ENCODE measurements at regions not wholly inside any gene's neighbourhood (a gene's known extent, or its start where the extent isn't known, plus 50 kb on each side); places are given as distances from the start of the nearest gene placed in this dataset.

DNA sequence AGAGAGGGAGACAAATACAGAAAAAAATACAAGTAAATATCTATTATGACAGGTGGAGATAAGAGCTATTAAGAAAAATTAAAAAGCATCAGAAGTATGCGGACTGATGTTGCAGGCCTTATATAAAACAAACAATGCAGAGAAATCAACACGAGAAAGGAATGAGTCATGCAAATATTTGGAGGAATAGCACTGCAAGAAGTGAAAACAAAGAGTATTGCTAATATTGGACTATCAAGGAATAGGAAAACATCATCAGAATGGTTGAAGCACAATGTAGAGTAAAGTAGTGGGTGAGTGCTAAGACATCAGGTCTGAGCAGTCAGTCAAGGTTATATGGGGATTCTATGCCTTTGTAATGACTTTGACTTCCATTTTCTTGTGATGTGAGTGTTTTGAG, 657.5 kb upstream of the GJE1 start:
- TF ChIP-seq, protein P1, sequence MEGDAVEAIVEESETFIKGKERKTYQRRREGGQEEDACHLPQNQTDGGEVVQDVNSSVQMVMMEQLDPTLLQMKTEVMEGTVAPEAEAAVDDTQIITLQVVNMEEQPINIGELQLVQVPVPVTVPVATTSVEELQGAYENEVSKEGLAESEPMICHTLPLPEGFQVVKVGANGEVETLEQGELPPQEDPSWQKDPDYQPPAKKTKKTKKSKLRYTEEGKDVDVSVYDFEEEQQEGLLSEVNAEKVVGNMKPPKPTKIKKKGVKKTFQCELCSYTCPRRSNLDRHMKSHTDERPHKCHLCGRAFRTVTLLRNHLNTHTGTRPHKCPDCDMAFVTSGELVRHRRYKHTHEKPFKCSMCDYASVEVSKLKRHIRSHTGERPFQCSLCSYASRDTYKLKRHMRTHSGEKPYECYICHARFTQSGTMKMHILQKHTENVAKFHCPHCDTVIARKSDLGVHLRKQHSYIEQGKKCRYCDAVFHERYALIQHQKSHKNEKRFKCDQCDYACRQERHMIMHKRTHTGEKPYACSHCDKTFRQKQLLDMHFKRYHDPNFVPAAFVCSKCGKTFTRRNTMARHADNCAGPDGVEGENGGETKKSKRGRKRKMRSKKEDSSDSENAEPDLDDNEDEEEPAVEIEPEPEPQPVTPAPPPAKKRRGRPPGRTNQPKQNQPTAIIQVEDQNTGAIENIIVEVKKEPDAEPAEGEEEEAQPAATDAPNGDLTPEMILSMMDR (IDR thresholded peaks at IDR 0.05) = no peak
- TF ChIP-seq EZH2 (IDR thresholded peaks at IDR 0.05) = no peak
- TF ChIP-seq EZH2phosphoT487 (IDR thresholded peaks at IDR 0.05) = no peak
